Body of pancreas (tissue), 4 donors: ENCODE measurements at regions not wholly inside any gene's neighbourhood (a gene's known extent, or its start where the extent isn't known, plus 50 kb on each side); places are given as distances from the start of the nearest gene placed in this dataset.

Experiments used
- POLR2A ChIP-seq, 3 donors: fragments of 450-650 bp; IDR thresholded peaks; one replicate each; pipeline ENCODE4 v1.6.1; 2016; ENCODE audit warnings: antibody characterized with exemption in 3 of 3, mild to moderate bottlenecking in 2 of 3
- TF ChIP-seq, protein P1 (sequence below), 7 experiments: fragments of 450-650 bp in 4 of 7; fragments of 200-600 bp in 3 of 7; sonication (generic) in 3 of 7; IDR thresholded peaks; one replicate each; pipeline ENCODE4 v1.5.1; 2016 to 2019; ENCODE audit warnings: antibody characterized with exemption in 7 of 7

- TF ChIP-seq, protein P1, sequence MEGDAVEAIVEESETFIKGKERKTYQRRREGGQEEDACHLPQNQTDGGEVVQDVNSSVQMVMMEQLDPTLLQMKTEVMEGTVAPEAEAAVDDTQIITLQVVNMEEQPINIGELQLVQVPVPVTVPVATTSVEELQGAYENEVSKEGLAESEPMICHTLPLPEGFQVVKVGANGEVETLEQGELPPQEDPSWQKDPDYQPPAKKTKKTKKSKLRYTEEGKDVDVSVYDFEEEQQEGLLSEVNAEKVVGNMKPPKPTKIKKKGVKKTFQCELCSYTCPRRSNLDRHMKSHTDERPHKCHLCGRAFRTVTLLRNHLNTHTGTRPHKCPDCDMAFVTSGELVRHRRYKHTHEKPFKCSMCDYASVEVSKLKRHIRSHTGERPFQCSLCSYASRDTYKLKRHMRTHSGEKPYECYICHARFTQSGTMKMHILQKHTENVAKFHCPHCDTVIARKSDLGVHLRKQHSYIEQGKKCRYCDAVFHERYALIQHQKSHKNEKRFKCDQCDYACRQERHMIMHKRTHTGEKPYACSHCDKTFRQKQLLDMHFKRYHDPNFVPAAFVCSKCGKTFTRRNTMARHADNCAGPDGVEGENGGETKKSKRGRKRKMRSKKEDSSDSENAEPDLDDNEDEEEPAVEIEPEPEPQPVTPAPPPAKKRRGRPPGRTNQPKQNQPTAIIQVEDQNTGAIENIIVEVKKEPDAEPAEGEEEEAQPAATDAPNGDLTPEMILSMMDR (IDR thresholded peaks at IDR 0.05): no peak
- TF ChIP-seq POLR2A (IDR thresholded peaks at IDR 0.05): no peak
Measured at GRCh38 chr22:26768156-26768515, 110.7 kb downstream of the MIAT start.
